Hepatocyte (in vitro differentiated cells): ENCODE measurements at regions not wholly inside any gene's neighbourhood (a gene's known extent, or its start where the extent isn't known, plus 50 kb on each side); places are given as distances from the start of the nearest gene placed in this dataset.

Source experiments
- EZH2 ChIP-seq: fragments of 200-600 bp; sonication (generic); IDR thresholded peaks from 2 replicates; pipeline ENCODE4 v1.6.1; 2016; ENCODE audit warnings: antibody characterized with exemption, mild to moderate bottlenecking, borderline replicate concordance
- EZH2phosphoT487 ChIP-seq: fragments of 200-600 bp; sonication (generic); IDR thresholded peaks from one replicate; pipeline ENCODE4 v1.6.1; 2018; ENCODE audit warnings: antibody characterized with exemption, mild to moderate bottlenecking, low read depth, moderate library complexity; ENCODE audit not compliant: unreplicated experiment, severe bottlenecking
- TF ChIP-seq, protein P1 (sequence below): fragments of 200-600 bp; sonication (generic); IDR thresholded peaks from 2 replicates; pipeline ENCODE4 v1.5.1; 2016; ENCODE audit warnings: antibody characterized with exemption, mild to moderate bottlenecking; ENCODE audit not compliant: poor library complexity

DNA sequence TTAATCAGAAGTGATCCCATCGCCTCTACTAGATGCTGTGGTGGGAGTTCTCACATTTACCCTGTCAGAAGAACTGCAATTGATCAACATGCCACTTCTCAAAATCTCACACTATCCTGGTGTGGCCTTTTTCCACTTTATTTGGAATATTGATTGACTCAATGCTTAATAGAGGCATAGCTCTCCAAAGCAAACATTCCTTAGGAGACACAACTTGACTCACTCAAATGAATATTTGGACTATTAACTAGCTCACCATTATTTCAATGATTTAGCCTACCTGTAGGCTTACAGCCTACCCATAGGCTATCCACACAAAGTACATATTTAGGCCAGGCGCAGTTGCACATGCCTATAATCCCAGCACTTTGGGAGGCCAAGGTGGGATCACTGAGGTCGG is 186.5 kb downstream of the KLHL28 start:
- TF ChIP-seq EZH2 (no peak), EZH2phosphoT487 (no peak)
- TF ChIP-seq, protein P1, sequence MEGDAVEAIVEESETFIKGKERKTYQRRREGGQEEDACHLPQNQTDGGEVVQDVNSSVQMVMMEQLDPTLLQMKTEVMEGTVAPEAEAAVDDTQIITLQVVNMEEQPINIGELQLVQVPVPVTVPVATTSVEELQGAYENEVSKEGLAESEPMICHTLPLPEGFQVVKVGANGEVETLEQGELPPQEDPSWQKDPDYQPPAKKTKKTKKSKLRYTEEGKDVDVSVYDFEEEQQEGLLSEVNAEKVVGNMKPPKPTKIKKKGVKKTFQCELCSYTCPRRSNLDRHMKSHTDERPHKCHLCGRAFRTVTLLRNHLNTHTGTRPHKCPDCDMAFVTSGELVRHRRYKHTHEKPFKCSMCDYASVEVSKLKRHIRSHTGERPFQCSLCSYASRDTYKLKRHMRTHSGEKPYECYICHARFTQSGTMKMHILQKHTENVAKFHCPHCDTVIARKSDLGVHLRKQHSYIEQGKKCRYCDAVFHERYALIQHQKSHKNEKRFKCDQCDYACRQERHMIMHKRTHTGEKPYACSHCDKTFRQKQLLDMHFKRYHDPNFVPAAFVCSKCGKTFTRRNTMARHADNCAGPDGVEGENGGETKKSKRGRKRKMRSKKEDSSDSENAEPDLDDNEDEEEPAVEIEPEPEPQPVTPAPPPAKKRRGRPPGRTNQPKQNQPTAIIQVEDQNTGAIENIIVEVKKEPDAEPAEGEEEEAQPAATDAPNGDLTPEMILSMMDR: no peak
